ENCODE measurements at regions not wholly inside any gene's neighbourhood (a gene's known extent, or its start where the extent isn't known, plus 50 kb on each side); places are given as distances from the start of the nearest gene placed in this dataset.

DNA sequence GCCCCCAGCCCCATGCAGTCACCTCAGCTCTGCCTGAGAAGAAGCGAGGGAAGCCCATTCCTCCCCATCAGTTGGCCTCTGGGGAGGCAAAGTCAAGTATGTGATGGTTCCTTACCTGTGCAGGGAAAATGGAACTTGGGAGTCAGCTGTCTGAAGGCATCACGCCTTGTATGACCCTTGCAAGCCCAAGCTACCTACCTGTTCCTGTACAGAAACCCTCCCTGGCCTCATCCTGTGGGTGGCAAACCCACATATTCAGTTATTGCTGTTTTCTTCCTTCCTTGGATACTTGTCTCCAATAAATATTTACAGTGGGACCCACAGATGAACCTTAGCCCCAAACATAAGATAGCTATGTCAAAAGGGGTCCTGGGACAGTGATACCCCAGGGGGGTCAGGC is 92.2 kb upstream of the MLN start:
- no peak overlapping the region for H3K4me3 ChIP-seq
- intact Hi-C loops (cut with DNase I), result no loop called here
- H3K27ac ChIP-seq, result no peak overlapping the region
- DNase-seq (no peak), ATAC-seq (no peak)
- no peaks in the 10 kb centered on the region for H3K9me3 ChIP-seq
- TF ChIP-seq, protein P1, sequence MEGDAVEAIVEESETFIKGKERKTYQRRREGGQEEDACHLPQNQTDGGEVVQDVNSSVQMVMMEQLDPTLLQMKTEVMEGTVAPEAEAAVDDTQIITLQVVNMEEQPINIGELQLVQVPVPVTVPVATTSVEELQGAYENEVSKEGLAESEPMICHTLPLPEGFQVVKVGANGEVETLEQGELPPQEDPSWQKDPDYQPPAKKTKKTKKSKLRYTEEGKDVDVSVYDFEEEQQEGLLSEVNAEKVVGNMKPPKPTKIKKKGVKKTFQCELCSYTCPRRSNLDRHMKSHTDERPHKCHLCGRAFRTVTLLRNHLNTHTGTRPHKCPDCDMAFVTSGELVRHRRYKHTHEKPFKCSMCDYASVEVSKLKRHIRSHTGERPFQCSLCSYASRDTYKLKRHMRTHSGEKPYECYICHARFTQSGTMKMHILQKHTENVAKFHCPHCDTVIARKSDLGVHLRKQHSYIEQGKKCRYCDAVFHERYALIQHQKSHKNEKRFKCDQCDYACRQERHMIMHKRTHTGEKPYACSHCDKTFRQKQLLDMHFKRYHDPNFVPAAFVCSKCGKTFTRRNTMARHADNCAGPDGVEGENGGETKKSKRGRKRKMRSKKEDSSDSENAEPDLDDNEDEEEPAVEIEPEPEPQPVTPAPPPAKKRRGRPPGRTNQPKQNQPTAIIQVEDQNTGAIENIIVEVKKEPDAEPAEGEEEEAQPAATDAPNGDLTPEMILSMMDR (IDR thresholded peaks at IDR 0.05), result no peak
- peaks cover 0 to 15% (median 0%) of the 10 kb centered on the region in 3 donors for H3K27me3 ChIP-seq (ENCODE audit: insufficient read depth in 3 of 3, low read length in 2 of 3)
- H3K4me1 ChIP-seq, result no peaks in the 10 kb centered on the region
- no peaks in the 10 kb centered on the region for H3K36me3 ChIP-seq (ENCODE audit: insufficient read depth in 1 of 2, low read depth in 1 of 2)
- WGBS, 3 donors, result 91 to 98% (median 92%) methylated on average over 2 of the region's 2 CpGs

- no peak for DNase-seq
- H3K27ac ChIP-seq, result no peak overlapping the region
- H3K36me3 ChIP-seq (ENCODE audit: insufficient read depth in 1 of 2, low read depth in 1 of 2), result no peaks in the 10 kb centered on the region
- H3K4me3 ChIP-seq, result no peak overlapping the region
- 91 to 94% (median 92%) methylated on average over 3 of the region's 3 CpGs for WGBS, 3 donors
- H3K27me3 ChIP-seq (ENCODE audit: insufficient read depth in 3 of 3, low read length in 2 of 3), result peaks cover 0 to 19% (median 0%) of the 10 kb centered on the region in 3 donors
- TF ChIP-seq, protein P1 (IDR thresholded peaks at IDR 0.05), result no peak
- no peak for ATAC-seq
- no peaks in the 10 kb centered on the region for H3K4me1 ChIP-seq
- no peaks in the 10 kb centered on the region for H3K9me3 ChIP-seq
- intact Hi-C loops (cut with DNase I), result no loop called here
Observed at GRCh38 chr6:33895296-33895695, 91.5 kb upstream of the MLN start.

GRCh38 chr6:33894438-33894837 is 90.6 kb upstream of the MLN start:
- Histone ChIP-seq H3K4me1 (no peaks in the 10 kb centered on the region), H3K9me3 (no peaks in the 10 kb centered on the region), H3K27ac (no peak overlapping the region), H3K36me3 (ENCODE audit: insufficient read depth in 1 of 2, low read depth in 1 of 2) (no peaks in the 10 kb centered on the region), H3K27me3 (ENCODE audit: insufficient read depth in 3 of 3, low read length in 2 of 3) (peaks cover 0 to 19% (median 0%) of the 10 kb centered on the region in 3 donors), H3K4me3 (no peak overlapping the region)
- intact Hi-C loops (cut with DNase I), result no loop called here
- DNase-seq (no peak), ATAC-seq (no peak)
- 78 to 85% (median 84%) methylated on average over 2 of the region's 2 CpGs for WGBS, 3 donors
- TF ChIP-seq, protein P1 (IDR thresholded peaks at IDR 0.05), result no peak

- H3K4me3 ChIP-seq, result no peak overlapping the region
- ATAC-seq, result no peak
- TF ChIP-seq, protein P1 (IDR thresholded peaks at IDR 0.05), result no peak
- peaks cover 0 to 19% (median 0%) of the 10 kb centered on the region in 3 donors for H3K27me3 ChIP-seq (ENCODE audit: insufficient read depth in 3 of 3, low read length in 2 of 3)
- no peaks in the 10 kb centered on the region for H3K4me1 ChIP-seq
- DNase-seq, result no peak
- WGBS, 3 donors, result 87 to 91% (median 89%) methylated on average over 44 to 47 of the region's 47 CpGs
- H3K9me3 ChIP-seq, result no peaks in the 10 kb centered on the region
- H3K27ac ChIP-seq, result no peak overlapping the region
- no peaks in the 10 kb centered on the region for H3K36me3 ChIP-seq (ENCODE audit: insufficient read depth in 1 of 2, low read depth in 1 of 2)
- intact Hi-C loops (cut with DNase I), result no loop called here
Observed at GRCh38 chr6:33892581-33893346, 89.0 kb upstream of the MLN start.

All from psoas muscle (tissue), 7 donors.